HG02973 (cell line): ENCODE measurements at regions not wholly inside any gene's neighbourhood (a gene's known extent, or its start where the extent isn't known, plus 50 kb on each side); places are given as distances from the start of the nearest gene placed in this dataset.

Source experiments
- ATAC-seq: cut with Tn5 transposase; IDR thresholded peaks from one replicate; pipeline ENCODE4 v1.9.1; 2021; ENCODE audit warnings: moderate library complexity; ENCODE audit not compliant: unreplicated experiment

DNA sequence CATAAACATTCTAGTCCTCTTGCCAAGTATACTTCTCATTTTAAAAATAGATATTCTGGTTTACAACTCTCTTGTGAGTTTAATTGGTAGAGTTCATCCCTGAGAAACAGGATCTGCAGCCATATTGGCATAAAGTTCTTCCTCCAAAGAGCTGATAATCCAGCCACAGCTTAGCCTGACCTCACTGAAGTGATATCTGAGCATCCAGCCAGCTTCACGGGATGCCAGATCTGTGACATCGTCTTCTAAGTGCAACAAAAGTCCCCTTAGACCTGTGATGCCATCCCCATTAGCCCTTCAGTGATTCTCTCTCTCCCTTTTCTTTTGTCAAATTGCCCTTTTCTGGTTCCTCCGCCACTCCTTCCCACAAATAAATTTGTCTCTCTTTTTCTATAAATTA lies 180.6 kb upstream of the STXBP5 start:
- ATAC-seq, result no peak

DNA sequence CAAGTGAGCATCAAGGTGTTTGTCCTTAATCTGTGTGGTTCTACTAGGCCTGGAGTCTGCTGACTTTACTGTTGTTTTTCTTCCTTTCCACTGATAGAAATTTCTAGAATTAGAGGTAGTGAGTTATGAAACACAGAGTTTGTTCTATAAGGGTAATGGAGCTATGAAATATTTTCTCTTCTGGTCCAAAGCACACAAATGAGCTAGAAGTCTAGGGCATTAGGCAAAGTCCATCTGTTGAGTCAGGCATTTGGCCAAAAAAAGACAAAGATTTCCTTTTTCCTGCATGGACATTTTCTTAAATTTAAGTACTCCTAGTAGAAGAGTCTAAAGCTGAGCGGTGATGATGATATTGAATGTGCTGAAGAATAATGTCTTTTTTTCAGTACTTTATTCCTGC lies 174.3 kb upstream of the STXBP5 start:
- no peak for ATAC-seq

DNA sequence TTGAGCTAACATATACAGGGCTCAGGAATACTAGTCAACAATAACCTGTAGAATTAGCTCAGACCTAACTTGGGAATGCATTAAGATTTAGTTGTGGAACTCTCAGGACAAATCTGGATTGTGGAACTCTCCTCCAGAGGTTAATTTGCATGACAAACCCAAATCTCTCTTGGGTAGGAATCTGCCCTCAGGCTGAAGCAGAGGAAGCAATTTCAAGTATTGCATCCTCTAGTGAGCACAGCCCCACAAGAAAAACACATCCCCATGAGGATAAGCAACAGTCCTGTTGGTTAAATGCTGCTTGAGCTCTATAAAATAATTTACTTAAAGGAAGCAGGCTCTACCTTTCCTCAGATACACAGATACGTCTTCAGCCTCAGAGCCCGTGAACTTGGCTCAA lies 170.9 kb upstream of the STXBP5 start:
- ATAC-seq, result no peak

DNA sequence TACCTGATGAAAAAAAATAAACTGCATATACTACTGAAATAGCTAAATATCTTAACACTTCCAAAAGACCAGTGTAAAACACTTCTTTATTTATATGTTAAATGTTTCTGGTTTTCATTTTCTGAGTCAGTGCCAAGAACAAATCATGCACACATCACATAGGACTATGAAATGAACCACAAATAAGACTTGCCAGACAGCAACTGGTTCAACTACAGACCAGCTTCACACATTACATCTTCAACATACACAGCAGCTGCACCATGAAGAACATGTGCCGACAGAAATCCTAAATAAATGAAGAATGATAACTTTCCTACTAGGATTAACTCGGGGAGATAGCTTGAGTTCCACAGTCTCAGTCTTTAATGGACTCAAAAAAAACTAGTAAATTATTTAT lies 168.3 kb upstream of the STXBP5 start:
- no peak for ATAC-seq

DNA sequence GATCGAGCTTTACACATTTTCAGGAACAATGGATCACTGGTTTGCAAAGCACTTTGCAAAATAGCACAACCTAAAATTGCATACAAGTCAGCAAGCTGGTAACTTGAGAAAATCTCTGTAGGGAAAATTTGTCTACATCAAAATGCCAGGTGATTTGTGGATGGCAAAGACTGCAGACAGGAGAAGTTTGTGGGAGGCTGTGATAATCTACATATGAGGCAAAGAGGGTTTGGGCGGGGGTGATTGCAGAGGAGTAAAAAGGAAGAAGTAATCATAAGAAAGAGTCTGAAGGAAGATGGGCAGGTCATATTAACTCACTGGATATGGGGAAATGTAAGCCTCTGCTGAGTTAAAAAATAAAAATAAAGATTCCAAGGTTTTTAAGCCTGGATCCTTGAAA lies 166.3 kb upstream of the STXBP5 start:
- no peak for ATAC-seq

GRCh38 chr6:147040121-147040910 lies 163.9 kb upstream of the STXBP5 start:
- ATAC-seq, result no peak

- ATAC-seq, result no peak
Measured at GRCh38 chr6:147042679-147043078, 161.5 kb upstream of the STXBP5 start.

GRCh38 chr6:147043994-147044477 lies 160.2 kb upstream of the STXBP5 start:
- ATAC-seq, result no peak

GRCh38 chr6:147046141-147046877 lies 157.9 kb upstream of the STXBP5 start:
- no peak for ATAC-seq

GRCh38 chr6:147048930-147049329 lies 155.3 kb upstream of the STXBP5 start:
- no peak for ATAC-seq

DNA sequence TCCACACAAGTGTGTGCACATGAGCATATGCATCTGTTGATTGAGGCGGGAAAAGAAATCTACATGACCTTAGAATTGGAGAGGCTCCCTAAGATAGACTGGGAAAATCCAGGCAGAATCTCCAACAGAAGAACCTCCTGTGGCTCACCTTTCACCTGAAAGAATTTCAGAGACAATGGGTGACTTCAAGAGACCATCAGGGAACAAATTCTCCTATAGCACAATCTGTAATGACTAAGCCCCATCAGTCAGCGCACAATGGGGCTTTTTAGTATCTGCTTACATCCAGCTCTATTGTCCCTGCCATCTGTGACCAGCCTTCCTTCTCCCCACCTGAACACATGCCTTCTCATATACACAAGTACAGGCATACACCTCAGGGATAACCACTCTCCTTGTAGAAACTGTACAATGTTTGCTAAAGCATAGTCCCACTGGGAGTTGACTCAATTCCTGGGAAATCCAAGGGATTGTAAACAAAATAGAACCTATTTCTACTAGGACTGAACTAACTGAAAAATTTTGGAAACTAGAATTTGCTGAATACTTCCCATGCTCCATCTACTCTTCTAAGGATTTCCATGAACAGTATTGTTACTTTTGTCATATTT lies 150.8 kb upstream of the STXBP5 start:
- no peak for ATAC-seq

DNA sequence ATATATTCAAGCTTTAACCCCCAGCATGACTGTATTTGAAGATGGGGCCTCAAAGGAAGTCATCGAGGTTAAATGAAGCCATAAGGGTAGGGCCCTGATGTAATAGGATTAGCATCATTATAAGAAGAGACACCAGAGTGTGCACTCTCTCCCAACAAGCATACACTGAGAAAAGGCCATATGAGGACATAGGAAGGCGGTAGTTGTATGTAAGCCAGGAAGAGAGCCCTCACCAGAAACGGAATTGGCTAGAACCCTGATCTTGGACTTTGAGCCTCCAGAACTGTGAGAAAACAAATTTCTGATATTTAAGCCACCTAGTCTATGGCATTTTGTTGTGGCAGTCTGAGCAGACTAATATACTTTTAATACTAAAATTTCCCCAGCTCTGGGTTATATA lies 150.1 kb upstream of the STXBP5 start:
- no peak for ATAC-seq

DNA sequence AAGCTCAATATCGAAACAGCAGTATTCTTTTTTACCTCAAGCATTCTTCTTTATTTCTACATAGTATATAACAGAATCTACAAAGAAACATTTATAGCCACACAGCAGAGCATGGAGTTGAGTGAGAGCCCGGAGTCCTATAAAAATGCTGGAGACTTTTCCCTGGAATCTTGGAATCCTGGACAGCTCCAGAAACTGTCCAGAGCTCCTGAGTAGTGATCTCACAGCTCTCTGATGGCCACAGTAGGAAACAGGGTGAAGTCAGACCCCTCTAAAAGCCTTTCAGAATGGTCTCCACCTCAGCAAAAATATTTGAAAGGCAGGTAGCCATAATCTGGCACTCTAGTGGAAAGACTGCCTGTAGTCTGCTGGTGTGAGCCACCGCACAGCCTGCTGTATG lies 149.3 kb upstream of the STXBP5 start:
- ATAC-seq, result no peak

GRCh38 chr6:147055821-147056392 lies 148.3 kb upstream of the STXBP5 start:
- ATAC-seq, result no peak

DNA sequence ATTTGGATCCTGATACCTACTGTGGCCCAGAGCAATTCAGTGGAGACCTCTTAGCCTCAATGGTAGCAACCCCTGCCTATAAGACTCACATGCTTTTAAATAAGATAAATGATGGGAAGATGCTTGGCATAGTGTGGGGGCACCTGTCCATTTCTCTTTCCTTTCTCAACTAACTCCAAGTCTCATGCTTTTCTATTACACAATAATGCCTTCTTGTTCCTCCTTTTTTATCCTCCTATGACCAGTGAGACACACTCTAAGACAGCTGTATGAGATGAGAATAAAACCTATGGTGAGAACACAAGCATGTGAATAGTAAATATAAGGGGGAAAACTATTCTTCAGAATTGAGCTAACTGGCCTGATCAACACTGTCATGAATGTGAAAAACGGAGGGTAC lies 147.0 kb upstream of the STXBP5 start:
- no peak for ATAC-seq

- ATAC-seq, result no peak
Measured at GRCh38 chr6:147057705-147058342, 146.4 kb upstream of the STXBP5 start.

DNA sequence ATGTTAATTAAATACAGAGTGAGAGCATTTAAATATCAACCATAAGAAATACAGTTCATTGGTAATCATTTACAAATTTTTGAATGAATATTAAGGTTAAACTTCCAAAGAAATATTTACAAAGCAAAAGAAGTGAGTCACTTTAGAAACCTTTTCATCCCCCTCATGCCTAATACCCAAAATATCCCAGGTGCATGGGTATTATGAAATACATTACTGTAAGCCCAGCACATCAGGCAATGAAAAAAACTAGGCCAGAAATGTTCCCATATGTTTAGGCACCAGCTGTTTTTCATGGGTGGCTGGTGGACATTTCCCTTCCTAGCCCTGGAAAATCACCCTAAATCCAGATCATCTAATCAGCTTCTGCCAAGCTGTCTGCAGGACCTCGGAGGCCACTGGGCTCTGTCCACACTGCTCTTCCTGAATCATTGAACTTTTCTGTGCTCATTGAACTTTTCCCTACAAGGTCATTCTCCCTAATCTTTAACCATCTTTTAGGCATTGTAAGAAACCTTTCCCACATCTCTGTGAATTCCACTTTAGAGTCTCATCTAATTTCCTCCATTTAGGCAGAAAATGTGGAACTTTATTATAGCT lies 145.3 kb upstream of the STXBP5 start:
- no peak for ATAC-seq

DNA sequence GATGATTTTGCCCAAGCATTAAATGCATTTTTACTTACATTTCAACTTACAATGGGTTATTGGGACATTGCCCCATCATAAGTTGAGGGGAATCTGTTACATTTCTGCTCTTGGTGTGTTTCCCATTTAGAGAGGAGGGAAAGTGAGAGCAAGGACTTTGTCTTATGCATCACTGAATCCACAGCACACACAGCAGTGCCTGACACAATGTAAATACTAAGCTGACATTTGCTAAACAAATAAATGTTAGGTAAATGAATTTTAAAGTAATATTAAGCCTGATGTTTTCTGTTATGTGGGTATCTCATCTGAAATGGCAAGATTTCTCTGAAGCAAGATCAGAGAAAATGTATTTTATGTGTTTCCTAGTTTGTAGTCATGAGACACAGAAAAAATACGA lies 143.6 kb upstream of the STXBP5 start:
- no peak for ATAC-seq

GRCh38 chr6:147061252-147061651 lies 143.0 kb upstream of the STXBP5 start:
- ATAC-seq, result no peak

DNA sequence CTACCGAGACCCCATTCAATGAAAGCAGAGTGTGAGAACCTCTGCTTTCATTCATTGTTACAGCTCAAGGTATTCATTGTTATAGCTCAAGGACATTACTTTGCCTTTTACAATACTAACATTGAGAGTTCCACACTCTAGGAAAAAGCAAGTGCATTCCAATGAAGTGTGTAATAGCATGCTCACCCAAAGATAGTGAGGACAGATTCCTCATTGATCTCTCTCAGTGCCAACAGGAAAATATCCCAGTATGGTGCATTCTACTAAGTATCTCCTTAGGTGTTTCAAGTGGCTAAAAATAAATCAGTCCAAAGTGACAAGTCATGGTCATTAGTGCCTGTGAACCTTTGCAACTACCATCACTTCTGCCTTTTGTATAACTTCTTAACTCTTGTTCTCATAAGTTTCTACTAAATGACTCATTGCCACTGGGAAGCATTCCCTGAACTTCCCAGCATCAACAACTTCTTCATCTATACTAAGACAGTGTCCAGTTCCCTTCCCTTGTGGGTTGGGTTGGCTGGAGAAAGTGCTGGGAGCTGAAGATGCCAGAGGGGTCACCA lies 140.7 kb upstream of the STXBP5 start:
- ATAC-seq, result no peak
